Peyer's patch (tissue), 4 donors: ENCODE measurements at regions not wholly inside any gene's neighbourhood (a gene's known extent, or its start where the extent isn't known, plus 50 kb on each side); places are given as distances from the start of the nearest gene placed in this dataset.
A peak's percentile ranks its signal among the peaks of the same experiment; 100 is the strongest.

Experiments
- DNase-seq, 3 donors: peaks; one replicate each; pipeline ENCODE4 v3.0.0-alpha.2; 2017 to 2019
- H3K27ac ChIP-seq, 4 donors: fragments of 200-600 bp; sonication (generic); one replicate each; pipeline ENCODE4 v1.5.1; 2016 to 2019
- H3K27me3 ChIP-seq, 2 donors: fragments of 200-600 bp; sonication (generic); one replicate each; pipeline ENCODE4 v1.5.1; 2019
- H3K36me3 ChIP-seq, 3 donors: fragments of 200-600 bp; sonication (generic); one replicate each; pipeline ENCODE4 v1.5.1; 2016 to 2019
- H3K4me1 ChIP-seq, 4 donors: fragments of 200-600 bp; sonication (generic); one replicate each; pipeline ENCODE4 v1.5.1; 2016 to 2019
- H3K4me3 ChIP-seq, 4 donors: fragments of 200-600 bp; sonication (generic); 1 replicate in 3 of 4; 2 replicates in 1 of 4; pipeline ENCODE4 v1.5.1; 2016 to 2019; ENCODE audit warnings: mild to moderate bottlenecking in 1 of 4
- H3K9me3 ChIP-seq, 4 donors: fragments of 200-600 bp; sonication (generic); one replicate each; pipeline ENCODE4 v1.5.1; 2016 to 2019; ENCODE audit warnings: mild to moderate bottlenecking in 1 of 4
- POLR2A ChIP-seq, 2 donors: fragments of 450-650 bp; IDR thresholded peaks; one replicate each; pipeline ENCODE4 v1.5.1; 2017; ENCODE audit warnings: antibody characterized with exemption in 2 of 2, mild to moderate bottlenecking in 2 of 2, moderate library complexity in 2 of 2
- TF ChIP-seq, protein P1 (sequence below), 6 experiments: fragments of 450-650 bp in 4 of 6; fragments of 200-600 bp in 2 of 6; sonication (generic) in 1 of 6; IDR thresholded peaks; one replicate each; pipeline ENCODE4 v1.5.1; 2017 to 2019; ENCODE audit warnings: antibody characterized with exemption in 6 of 6, mild to moderate bottlenecking in 3 of 6, moderate library complexity in 1 of 6

- Histone ChIP-seq H3K27ac (no peak overlapping the region), H3K9me3 (no peaks in the 10 kb centered on the region), H3K4me1 (no peaks in the 10 kb centered on the region), H3K36me3 (no peaks in the 10 kb centered on the region), H3K27me3 (no peaks in the 10 kb centered on the region), H3K4me3 (no peak overlapping the region)
- no peak for TF ChIP-seq POLR2A (IDR thresholded peaks at IDR 0.05)
- TF ChIP-seq, protein P1, sequence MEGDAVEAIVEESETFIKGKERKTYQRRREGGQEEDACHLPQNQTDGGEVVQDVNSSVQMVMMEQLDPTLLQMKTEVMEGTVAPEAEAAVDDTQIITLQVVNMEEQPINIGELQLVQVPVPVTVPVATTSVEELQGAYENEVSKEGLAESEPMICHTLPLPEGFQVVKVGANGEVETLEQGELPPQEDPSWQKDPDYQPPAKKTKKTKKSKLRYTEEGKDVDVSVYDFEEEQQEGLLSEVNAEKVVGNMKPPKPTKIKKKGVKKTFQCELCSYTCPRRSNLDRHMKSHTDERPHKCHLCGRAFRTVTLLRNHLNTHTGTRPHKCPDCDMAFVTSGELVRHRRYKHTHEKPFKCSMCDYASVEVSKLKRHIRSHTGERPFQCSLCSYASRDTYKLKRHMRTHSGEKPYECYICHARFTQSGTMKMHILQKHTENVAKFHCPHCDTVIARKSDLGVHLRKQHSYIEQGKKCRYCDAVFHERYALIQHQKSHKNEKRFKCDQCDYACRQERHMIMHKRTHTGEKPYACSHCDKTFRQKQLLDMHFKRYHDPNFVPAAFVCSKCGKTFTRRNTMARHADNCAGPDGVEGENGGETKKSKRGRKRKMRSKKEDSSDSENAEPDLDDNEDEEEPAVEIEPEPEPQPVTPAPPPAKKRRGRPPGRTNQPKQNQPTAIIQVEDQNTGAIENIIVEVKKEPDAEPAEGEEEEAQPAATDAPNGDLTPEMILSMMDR (IDR thresholded peaks at IDR 0.05): no peak
- DNase-seq: no peak
Measured at GRCh38 chr21:38165466-38166172, 91.2 kb upstream of the KCNJ15 start.

DNA sequence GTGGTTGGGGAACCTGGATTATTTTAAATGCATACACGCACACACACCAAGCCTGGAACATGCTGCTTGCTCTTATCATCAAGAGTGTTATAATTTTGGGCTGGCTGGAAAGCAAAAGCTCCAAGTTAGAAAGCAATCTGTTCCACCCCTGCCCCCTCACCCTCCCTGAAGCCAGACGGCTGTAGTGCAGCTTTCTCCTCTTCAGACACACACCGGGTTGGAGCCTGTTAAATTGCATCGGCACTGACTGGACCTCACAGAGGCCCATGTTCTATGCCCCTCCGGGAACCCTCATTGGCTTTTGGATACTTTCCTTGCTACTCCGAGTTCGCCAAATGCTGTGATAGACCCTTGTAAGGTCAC is 90.6 kb upstream of the KCNJ15 start:
- Histone ChIP-seq H3K36me3 (no peaks in the 10 kb centered on the region), H3K9me3 (no peaks in the 10 kb centered on the region), H3K4me3 (no peak overlapping the region), H3K27me3 (no peaks in the 10 kb centered on the region), H3K4me1 (no peaks in the 10 kb centered on the region), H3K27ac (no peak overlapping the region)
- no peak for DNase-seq
- TF ChIP-seq POLR2A (IDR thresholded peaks at IDR 0.05): no peak
- TF ChIP-seq, protein P1 (IDR thresholded peaks at IDR 0.05): no peak

DNA sequence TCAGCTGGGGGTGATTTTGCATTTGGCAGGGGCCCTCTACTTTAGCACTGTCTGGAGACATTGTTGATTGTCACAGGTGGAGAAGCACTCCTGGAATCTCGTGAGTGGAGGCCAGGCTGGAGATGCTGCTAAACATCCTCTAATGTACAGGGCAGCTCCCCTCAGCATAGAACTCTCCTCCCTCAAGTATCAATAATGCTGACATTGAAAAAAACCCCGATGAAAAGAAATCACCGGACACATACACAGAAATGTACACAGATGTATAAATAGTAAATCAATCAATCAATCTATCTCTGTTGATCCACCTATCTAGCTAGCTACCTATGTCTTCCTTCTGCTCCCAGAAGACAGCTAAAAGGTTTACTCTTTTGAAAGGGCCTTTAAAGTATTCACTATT is 89.4 kb upstream of the KCNJ15 start:
- H3K9me3 ChIP-seq: no peaks in the 10 kb centered on the region
- H3K4me3 ChIP-seq: no peak overlapping the region
- no peaks in the 10 kb centered on the region for H3K27me3 ChIP-seq
- H3K36me3 ChIP-seq: no peaks in the 10 kb centered on the region
- no peak overlapping the region for H3K27ac ChIP-seq
- no peaks in the 10 kb centered on the region for H3K4me1 ChIP-seq
- TF ChIP-seq, protein P1 (IDR thresholded peaks at IDR 0.05): no peak
- TF ChIP-seq POLR2A (IDR thresholded peaks at IDR 0.05): no peak
- DNase-seq: no peak

DNA sequence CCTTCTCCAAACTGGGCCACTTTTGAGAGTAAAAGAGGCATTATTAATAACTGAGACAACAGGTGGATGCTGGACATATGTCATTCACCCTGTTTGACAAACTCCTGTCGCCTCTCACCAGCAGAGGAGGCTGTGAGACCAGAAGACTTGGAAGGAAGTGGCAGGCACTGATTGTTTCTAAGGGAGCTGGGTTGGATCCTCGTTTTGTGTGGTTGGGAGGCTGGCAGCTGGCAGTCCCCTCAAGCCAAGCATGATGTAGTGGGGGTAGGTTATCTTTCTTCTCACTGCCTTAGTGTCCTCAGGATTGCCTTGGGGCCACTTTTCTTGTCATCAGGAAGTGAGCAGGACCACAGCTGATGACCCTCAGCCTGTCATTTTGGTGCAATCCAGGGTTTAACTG is 86.5 kb upstream of the KCNJ15 start:
- no peaks in the 10 kb centered on the region for H3K27me3 ChIP-seq
- H3K9me3 ChIP-seq: no peaks in the 10 kb centered on the region
- no peaks in the 10 kb centered on the region for H3K36me3 ChIP-seq
- TF ChIP-seq, protein P1 (IDR thresholded peaks at IDR 0.05): peak in 1 of 6 experiments; percentile 6
- no peak for TF ChIP-seq POLR2A (IDR thresholded peaks at IDR 0.05)
- DNase-seq: no peak
- no peak overlapping the region for H3K27ac ChIP-seq
- H3K4me1 ChIP-seq: no peaks in the 10 kb centered on the region
- H3K4me3 ChIP-seq: no peak overlapping the region

DNA sequence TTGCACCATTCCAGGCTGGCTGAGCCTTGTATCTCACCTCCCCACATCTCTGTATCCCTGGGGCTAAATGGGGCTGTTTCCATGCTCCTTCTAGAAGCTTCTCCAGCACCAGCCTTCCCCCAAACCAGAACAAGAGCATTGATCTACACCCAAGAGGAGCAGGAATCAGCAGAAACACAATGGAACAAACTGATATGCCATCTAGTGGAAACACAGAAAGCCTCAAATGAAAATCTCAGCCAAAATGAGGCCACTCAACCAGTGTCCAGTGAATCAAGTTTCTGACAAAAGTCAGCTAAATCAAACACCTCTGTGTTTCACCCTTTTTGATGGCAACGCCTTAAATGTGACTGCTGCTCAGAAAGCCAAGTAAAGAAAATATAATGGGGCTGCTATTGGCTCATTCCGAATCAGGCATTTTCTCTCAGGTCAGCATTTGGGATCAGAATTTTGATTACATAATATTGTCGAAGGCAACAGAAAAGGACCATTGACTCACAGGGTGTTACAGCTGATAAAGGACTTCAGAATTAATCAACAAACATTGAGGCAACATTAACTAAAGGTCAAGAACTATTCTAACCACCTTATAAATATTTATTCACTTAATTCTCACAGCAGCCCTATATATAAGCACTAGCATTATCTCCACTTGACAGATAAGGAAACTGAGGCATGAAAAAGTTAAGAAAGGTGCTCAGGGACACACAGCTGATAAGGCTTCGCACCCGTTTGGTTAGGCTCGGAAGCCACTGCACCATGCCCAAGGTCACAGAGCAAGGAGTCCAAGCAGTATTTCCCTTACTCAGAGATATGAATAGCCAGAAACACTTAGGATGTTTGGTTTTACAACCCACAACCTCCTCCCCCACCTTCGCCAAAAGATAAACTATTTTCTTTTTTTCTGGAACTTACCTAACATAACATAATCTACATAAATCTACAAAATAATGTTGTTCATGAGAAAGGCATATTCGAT is 85.8 kb upstream of the KCNJ15 start:
- no peak for DNase-seq
- Histone ChIP-seq H3K27me3 (no peaks in the 10 kb centered on the region), H3K36me3 (no peaks in the 10 kb centered on the region), H3K9me3 (no peaks in the 10 kb centered on the region), H3K4me3 (no peak overlapping the region), H3K4me1 (no peaks in the 10 kb centered on the region), H3K27ac (no peak overlapping the region)
- no peak for TF ChIP-seq POLR2A (IDR thresholded peaks at IDR 0.05)
- TF ChIP-seq, protein P1 (IDR thresholded peaks at IDR 0.05): no peak
